DOHH2 (cell line): ENCODE measurements at regions not wholly inside any gene's neighbourhood (a gene's known extent, or its start where the extent isn't known, plus 50 kb on each side); places are given as distances from the start of the nearest gene placed in this dataset.

Source experiments
- H3F3A ChIP-seq: fragments of 200-600 bp; sonication (generic), shearing (Covaris generic); 2 replicates; pipeline ENCODE4 v1.6.0; 2016; ENCODE audit warnings: antibody characterized with exemption, mild to moderate bottlenecking; ENCODE audit not compliant: control insufficient read depth, insufficient read depth
- H3K27ac ChIP-seq: fragments of 200-600 bp; sonication (generic); 2 replicates; pipeline ENCODE4 v1.5.1; 2014; ENCODE audit warnings: low read depth, mild to moderate bottlenecking, low read length, moderate library complexity
- H3K27me3 ChIP-seq: fragments of 200-600 bp; sonication (generic); 2 replicates; pipeline ENCODE4 v1.6.1; 2014; ENCODE audit warnings: mild to moderate bottlenecking, low read length, mixed read lengths; ENCODE audit not compliant: control insufficient read depth
- H3K36me3 ChIP-seq: fragments of 200-600 bp; sonication (generic); 2 replicates; pipeline ENCODE4 v1.6.1; 2014; ENCODE audit warnings: mild to moderate bottlenecking, low read length, moderate library complexity, mixed read lengths; ENCODE audit not compliant: control insufficient read depth
- H3K4me1 ChIP-seq: fragments of 200-600 bp; sonication (generic); 2 replicates; pipeline ENCODE4 v1.6.1; 2014; ENCODE audit warnings: mild to moderate bottlenecking, low read length, mixed read lengths; ENCODE audit not compliant: control insufficient read depth
- H3K4me2 ChIP-seq: fragments of 200-600 bp; sonication (generic); 2 replicates; pipeline ENCODE4 v1.6.0; 2014; ENCODE audit warnings: mild to moderate bottlenecking, low read length, moderate library complexity
- H3K4me3 ChIP-seq: fragments of 200-600 bp; sonication (generic); 2 replicates; pipeline ENCODE4 v1.5.1; 2014; ENCODE audit warnings: mild to moderate bottlenecking, low read length, mixed read lengths
- H3K79me2 ChIP-seq: fragments of 200-600 bp; sonication (generic); 2 replicates; pipeline ENCODE4 v1.6.1; 2014; ENCODE audit warnings: mild to moderate bottlenecking, low read length, mixed read lengths; ENCODE audit not compliant: control insufficient read depth
- H3K9me2 ChIP-seq: fragments of 200-600 bp; sonication (generic); replicated peaks from 2 replicates; pipeline ENCODE4 v1.6.1; 2014; ENCODE audit warnings: mild to moderate bottlenecking, low read length, mixed read lengths; ENCODE audit not compliant: control insufficient read depth
- H3K9me3 ChIP-seq: fragments of 200-600 bp; sonication (generic); 2 replicates; pipeline ENCODE4 v1.6.1; 2014; ENCODE audit warnings: antibody characterized with exemption, low read length, mixed read lengths; ENCODE audit not compliant: control insufficient read depth, insufficient read depth
- H4K20me1 ChIP-seq: fragments of 200-600 bp; sonication (generic); 2 replicates; pipeline ENCODE4 v1.6.0; 2014; ENCODE audit warnings: low read depth, mild to moderate bottlenecking, antibody characterized with exemption, low read length, moderate library complexity; ENCODE audit not compliant: control insufficient read depth, insufficient read depth
- CTCF ChIP-seq: fragments of 200-600 bp; sonication (generic); IDR thresholded peaks from one replicate; pipeline ENCODE4 v1.5.1; 2014; ENCODE audit warnings: antibody characterized with exemption, mild to moderate bottlenecking, low read depth, low read length; ENCODE audit not compliant: poor library complexity, severe bottlenecking
- EZH2phosphoT487 ChIP-seq: fragments of 200-600 bp; sonication (generic); IDR thresholded peaks from 2 replicates; pipeline ENCODE4 v1.6.1; 2017; ENCODE audit warnings: borderline replicate concordance, mild to moderate bottlenecking, antibody characterized with exemption, low read length, moderate library complexity, mixed read lengths

- no peaks in the 10 kb centered on the region for H3K9me3 ChIP-seq
- H3K4me2 ChIP-seq: no peak overlapping the region
- no peaks in the 10 kb centered on the region for H3K36me3 ChIP-seq
- H3K4me1 ChIP-seq: no peaks in the 10 kb centered on the region
- H3K4me3 ChIP-seq: no peak overlapping the region
- H3F3A ChIP-seq: no peaks in the 10 kb centered on the region
- no peaks in the 10 kb centered on the region for H3K79me2 ChIP-seq
- no peak for TF ChIP-seq EZH2phosphoT487
- TF ChIP-seq CTCF: no peak
- no peaks in the 10 kb centered on the region for H3K9me2 ChIP-seq
- no peaks in the 10 kb centered on the region for H4K20me1 ChIP-seq
- H3K27me3 ChIP-seq: peaks cover 13% of the 10 kb centered on the region
- no peak overlapping the region for H3K27ac ChIP-seq
Measured at GRCh38 chr7:24341691-24342413, 57.9 kb downstream of the NPY start.

- TF ChIP-seq EZH2phosphoT487 (no peak), CTCF (no peak)
- Histone ChIP-seq H4K20me1 (no peaks in the 10 kb centered on the region), H3K79me2 (no peaks in the 10 kb centered on the region)
Measured at GRCh38 chr7:24343614-24344013, 59.6 kb downstream of the NPY start.

DNA sequence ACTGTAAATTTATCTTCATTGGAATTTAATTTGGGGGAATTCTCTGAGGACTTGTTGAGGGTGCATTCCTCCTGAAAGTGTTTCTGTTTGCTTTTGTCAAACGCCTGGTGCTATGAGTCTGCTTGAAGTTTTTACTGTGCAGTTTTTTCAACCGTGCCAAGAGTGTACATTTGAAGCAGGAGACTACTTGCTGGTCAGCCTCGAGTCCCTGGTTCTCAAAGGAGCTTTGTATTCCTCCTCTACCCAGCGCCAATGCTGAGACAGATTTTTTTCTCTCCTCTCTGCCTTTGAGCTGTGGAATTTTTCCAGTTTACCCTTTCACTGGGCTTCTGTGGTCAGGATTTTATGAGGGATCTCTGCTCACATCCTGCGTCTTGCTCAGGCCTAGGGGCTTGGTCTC, 62.1 kb downstream of the NPY start:
- no peaks in the 10 kb centered on the region for H3K79me2 ChIP-seq
- TF ChIP-seq CTCF (no peak), EZH2phosphoT487 (no peak)
- peaks cover 17% of the 10 kb centered on the region for H3K9me3 ChIP-seq
- no peaks in the 10 kb centered on the region for H3K27me3 ChIP-seq
- no peaks in the 10 kb centered on the region for H3F3A ChIP-seq
- H3K4me3 ChIP-seq: no peak overlapping the region
- peaks cover 6% of the 10 kb centered on the region for H3K4me1 ChIP-seq
- no peaks in the 10 kb centered on the region for H3K36me3 ChIP-seq
- no peaks in the 10 kb centered on the region for H3K9me2 ChIP-seq
- H4K20me1 ChIP-seq: no peaks in the 10 kb centered on the region
- no peak overlapping the region for H3K4me2 ChIP-seq
- H3K27ac ChIP-seq: no peak overlapping the region

More at GRCh38 chr7:24343614-24344013, 59.6 kb downstream of the NPY start:
- no peaks in the 10 kb centered on the region for H3K4me1 ChIP-seq
- H3K9me3 ChIP-seq: no peaks in the 10 kb centered on the region
- H3K4me2 ChIP-seq: no peak overlapping the region
- no peak overlapping the region for H3K27ac ChIP-seq
- 0 out of 2 replicates have a peak, but pooled peaks cover 3% of the 10 kb centered on the region for H3K27me3 ChIP-seq
- no peaks in the 10 kb centered on the region for H3K9me2 ChIP-seq
- H3K36me3 ChIP-seq: no peaks in the 10 kb centered on the region
- H3K4me3 ChIP-seq: no peak overlapping the region
- no peaks in the 10 kb centered on the region for H3F3A ChIP-seq
